HCT116 (cell line): ENCODE measurements at regions not wholly inside any gene's neighbourhood (a gene's known extent, or its start where the extent isn't known, plus 50 kb on each side); places are given as distances from the start of the nearest gene placed in this dataset.
A peak's percentile ranks its signal among the peaks of the same experiment; 100 is the strongest.

ENCODE experiments used
- ATAC-seq: fragments of 200-7000 bp; cut with Tn5 transposase; 2 replicates; pipeline ENCODE4 v1.9.1; 2020; ENCODE audit warnings: mild to moderate bottlenecking, moderate library complexity
- BruUV-seq: library from RNA; stranded (reverse); fragments of 400-500 nt; replicated peaks from 2 replicates; lab custom pipeline; 2021; lab: Mats Ljungman, UMichigan
- CTCF ChIA-PET: fragments of 300-600 bp; sonication (Branson Sonifier 250); formaldehyde crosslinking; loops from one replicate; lab custom pipeline; 2021; ENCODE audit warnings: antibody characterized with exemption; lab: Charles Lee
- POLR2A ChIA-PET: fragments of 300-600, 350-600 bp; sonication (Branson Sonifier 250); formaldehyde crosslinking; loops from one replicate; lab custom pipeline; 2021; ENCODE audit warnings: antibody characterized with exemption; lab: Charles Lee
- RAD21 ChIA-PET, 2 experiments: fragments of 300-600 bp; sonication (Branson Sonifier 250); formaldehyde crosslinking; loops; one replicate each; lab custom pipeline; 2023; ENCODE audit warnings: low total read pairs in 2 of 2; ENCODE audit not compliant: uncharacterized antibody in 2 of 2, unreplicated experiment in 2 of 2, low non-redundant PET in 1 of 2; lab: Charles Lee
- DNase-seq: peaks from one replicate; pipeline ENCODE4 v3.0.0-alpha.2; 2010; ENCODE audit warnings: low read depth, low spot score
- H2AFZ ChIP-seq: fragments of 200-600 bp; shearing (Covaris generic), sonication (generic); 2 replicates; pipeline ENCODE4 v1.6.1; 2017; ENCODE audit warnings: low read depth, mixed run types, mixed read lengths, antibody characterized with exemption, low read length; ENCODE audit not compliant: poor library complexity, severe bottlenecking
- H3K27ac ChIP-seq: 2 replicates; pipeline ENCODE4 v1.5.1; 2012; ENCODE audit warnings: low read depth, low read length
- H3K27me3 ChIP-seq: fragments of 200-600 bp; sonication (generic); 2 replicates; pipeline ENCODE4 v1.6.1; 2016; ENCODE audit warnings: mixed run types, low read length, mixed read lengths; ENCODE audit not compliant: insufficient read depth
- H3K36me3 ChIP-seq, 2 experiments: fragments of 200-500 bp in 1 of 2; fragments of 200-600 bp in 1 of 2; sonication (Bioruptor generic) in 1 of 2; sonication (generic) in 1 of 2; 2 replicates each; pipeline versions ENCODE4 v1.5.1 to v1.6.1; 2014 to 2016; ENCODE audit warnings: low read length in 2 of 2, inconsistent platforms in 1 of 2, mixed read lengths in 1 of 2, mixed run types in 1 of 2; ENCODE audit not compliant: insufficient read depth in 2 of 2, control insufficient read depth in 1 of 2
- H3K4me1 ChIP-seq, 2 experiments: fragments of 200-600 bp in 1 of 2; sonication (generic) in 1 of 2; 2 replicates each; pipeline versions ENCODE4 v1.5.1 to v1.6.1; 2012 to 2017; ENCODE audit warnings: low read length in 2 of 2, inconsistent platforms in 1 of 2, mild to moderate bottlenecking in 1 of 2, mixed read lengths in 1 of 2, mixed run types in 1 of 2, moderate library complexity in 1 of 2; ENCODE audit not compliant: insufficient read depth in 2 of 2, control insufficient read depth in 1 of 2
- H3K4me2 ChIP-seq: fragments of 200-600 bp; sonication (generic); 2 replicates; pipeline ENCODE4 v1.6.1; 2017; ENCODE audit warnings: mixed run types, low read length, mixed read lengths
- H3K4me3 ChIP-seq, 2 experiments: fragments of 200-600 bp in 1 of 2; sonication (generic) in 1 of 2; replicated peaks in 1 of 2; 2 replicates each; pipeline ENCODE4 v1.5.1; 2011 to 2016; ENCODE audit warnings: low read length in 2 of 2, control low read depth in 1 of 2, low read depth in 1 of 2, mild to moderate bottlenecking in 1 of 2, mixed read lengths in 1 of 2, mixed run types in 1 of 2
- H3K79me2 ChIP-seq: fragments of 200-600 bp; sonication (generic); 2 replicates; pipeline ENCODE4 v1.6.1; 2017; ENCODE audit warnings: mild to moderate bottlenecking, mixed run types, low read length, moderate library complexity, mixed read lengths; ENCODE audit not compliant: insufficient read depth
- H3K9ac ChIP-seq: fragments of 200-600 bp; sonication (generic); 2 replicates; pipeline ENCODE4 v1.6.1; 2016; ENCODE audit warnings: low read length, mixed read lengths
- H3K9me2 ChIP-seq: fragments of 200-600 bp; sonication (generic), shearing (Covaris generic); 2 replicates; pipeline ENCODE4 v1.6.1; 2017; ENCODE audit warnings: mixed run types, mild to moderate bottlenecking, moderate library complexity; ENCODE audit not compliant: insufficient read depth
- H3K9me3 ChIP-seq, 2 experiments: fragments of 200-500 bp in 1 of 2; fragments of 200-600 bp in 1 of 2; sonication (Bioruptor generic) in 1 of 2; sonication (generic) in 1 of 2; 2 replicates each; pipeline ENCODE4 v1.6.1; 2014 to 2017; ENCODE audit warnings: low read length in 2 of 2, mixed read lengths in 2 of 2, inconsistent platforms in 1 of 2, low read depth in 1 of 2, mild to moderate bottlenecking in 1 of 2, mixed run types in 1 of 2, moderate library complexity in 1 of 2; ENCODE audit not compliant: control insufficient read depth in 1 of 2, insufficient read depth in 1 of 2
- H4K20me1 ChIP-seq: fragments of 200-600 bp; sonication (generic), shearing (Covaris generic); 2 replicates; pipeline ENCODE4 v1.6.1; 2017; ENCODE audit warnings: mixed run types, mild to moderate bottlenecking, moderate library complexity; ENCODE audit not compliant: insufficient read depth
- ELF1 ChIP-seq: IDR thresholded peaks from 2 replicates; pipeline ENCODE4 v1.6.1; 2012; ENCODE audit warnings: low read depth, borderline replicate concordance
- FOSL1 ChIP-seq: IDR thresholded peaks from 2 replicates; pipeline ENCODE4 v1.6.1; 2012; ENCODE audit warnings: low read depth
- JUND ChIP-seq: IDR thresholded peaks from 2 replicates; pipeline ENCODE4 v1.6.1; 2012
- POLR2AphosphoS5 ChIP-seq: IDR thresholded peaks from 2 replicates; pipeline ENCODE4 v1.6.1; 2011; ENCODE audit warnings: mild to moderate bottlenecking, low read depth, low read length, moderate library complexity
- RAD21 ChIP-seq: IDR thresholded peaks from 2 replicates; pipeline ENCODE4 v1.6.1; 2012; ENCODE audit warnings: low read depth, mild to moderate bottlenecking
- SP1 ChIP-seq: IDR thresholded peaks from 2 replicates; pipeline ENCODE4 v1.6.1; 2012; ENCODE audit warnings: low read depth
- YY1 ChIP-seq: IDR thresholded peaks from 2 replicates; pipeline ENCODE4 v1.6.1; 2011; ENCODE audit warnings: low read length, low read depth, moderate library complexity, mild to moderate bottlenecking; ENCODE audit not compliant: insufficient replicate concordance; ENCODE audit errors: extremely low read depth
- ZNF274 ChIP-seq: fragments of 200-500 bp; sonication (Bioruptor generic); IDR thresholded peaks from 2 replicates; pipeline ENCODE4 v1.6.1; 2014; ENCODE audit warnings: mild to moderate bottlenecking, low read depth, low read length, inconsistent platforms
- intact Hi-C: fragments of 100-400 bp; cut with micrococcal nuclease; formaldehyde crosslinking; loops from 2 replicates; pipeline ENCODE4 v1.10.0; 2022
- TF ChIP-seq, protein P1 (sequence below): IDR thresholded peaks from 2 replicates; pipeline ENCODE4 v1.6.1; 2011; ENCODE audit warnings: mild to moderate bottlenecking, low read length, moderate library complexity; ENCODE audit not compliant: insufficient replicate concordance; ENCODE audit errors: extremely low read depth
- TF ChIP-seq, protein P2 (sequence below): IDR thresholded peaks from 2 replicates; pipeline ENCODE4 v1.6.1; 2012
- TF ChIP-seq, protein P3 (sequence below): IDR thresholded peaks from 2 replicates; pipeline ENCODE4 v1.6.1; 2012
- TF ChIP-seq, protein P4 (sequence below), 3 experiments: fragments of 200-600 bp in 1 of 3; sonication (generic) in 1 of 3; IDR thresholded peaks in 2 of 3; conservative IDR thresholded peaks in 1 of 3; 2 replicates each; pipeline ENCODE4 v1.5.1; 2012 to 2017; ENCODE audit warnings: low read depth in 2 of 3, low read length in 2 of 3, antibody characterized with exemption in 1 of 3, borderline replicate concordance in 1 of 3, control low read depth in 1 of 3, mild to moderate bottlenecking in 1 of 3, mixed read lengths in 1 of 3, mixed run types in 1 of 3, moderate library complexity in 1 of 3; ENCODE audit not compliant: insufficient read depth in 1 of 3

DNA sequence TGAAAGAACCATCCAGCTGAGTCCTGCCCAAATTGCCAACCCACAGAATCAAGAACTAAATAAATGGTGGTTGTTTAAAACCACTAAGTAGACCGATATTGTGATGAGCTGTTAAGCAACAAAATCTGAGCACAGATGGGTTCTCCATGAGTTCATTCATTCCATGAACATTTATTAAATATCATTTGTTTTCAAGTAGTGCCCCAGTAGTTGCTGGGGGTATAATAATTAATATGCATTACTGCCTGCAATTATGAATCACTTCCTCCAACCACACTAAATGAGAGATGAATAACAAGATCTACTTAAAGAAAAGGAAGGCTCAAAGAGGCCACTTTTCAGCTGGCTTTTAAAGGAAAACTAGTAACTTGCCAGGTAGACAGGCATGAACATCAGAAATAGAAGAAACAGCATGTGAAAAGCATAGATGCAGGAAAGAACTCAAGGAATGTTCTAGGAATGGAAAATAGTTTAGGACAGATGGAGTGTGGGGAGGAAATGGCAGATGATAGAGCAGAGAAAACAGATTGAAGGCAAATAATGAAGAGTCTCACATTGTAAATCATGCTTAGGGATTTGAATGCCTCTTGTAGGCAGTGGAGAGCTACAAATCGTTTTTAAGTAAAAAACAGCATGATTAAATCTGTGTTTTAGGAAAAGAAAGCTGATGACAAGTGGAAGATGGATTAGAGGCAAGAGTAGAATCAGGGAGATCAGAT, 641.7 kb upstream of the DIPK2B start:
- peaks cover 23% of the 10 kb centered on the region; the same call in 1 of the 2 replicates for H4K20me1 ChIP-seq
- no TSS peak for BruUV-seq
- no peak for DNase-seq
- 0 out of 2 replicates have a peak overlapping the region, but pooled peaks have one; percentile 11 for H3K9ac ChIP-seq
- intact Hi-C loops, result loop anchor here (5.0 to 10.0 kb wide), 2 partner anchors 330 to 422 kb away; no protein-coding TSS in a partner anchor
- H3K4me1 ChIP-seq, result peaks cover 30 to 75% of the 10 kb centered on the region in 2 experiments
- H3K9me3 ChIP-seq, result no peaks in the 10 kb centered on the region
- no peak overlapping the region for H3K4me3 ChIP-seq
- H3K36me3 ChIP-seq, result peaks cover 5 to 47% of the 10 kb centered on the region in 2 experiments; a peak in 3 of 4 replicates
- H3K4me2 ChIP-seq, result 0 out of 2 replicates have a peak overlapping the region, but pooled peaks have one; percentile 14
- TF ChIP-seq YY1, result no peak
- TF ChIP-seq RAD21, result no peak
- TF ChIP-seq POLR2AphosphoS5, result peak; percentile 10; the same call in 1 of the 2 replicates
- no peak overlapping the region for H2AFZ ChIP-seq
- H3K27me3 ChIP-seq, result no peaks in the 10 kb centered on the region
- H3K27ac ChIP-seq, result peak overlapping the region; percentile 40; the same call in 1 of the 2 replicates
- ATAC-seq, result no peak
- peaks cover 100% of the 10 kb centered on the region for H3K79me2 ChIP-seq
- RAD21 ChIA-PET, result no interaction called here
- POLR2A ChIA-PET, result no interaction called here
- H3K9me2 ChIP-seq, result no peaks in the 10 kb centered on the region
- CTCF ChIA-PET, result no interaction called here

DNA sequence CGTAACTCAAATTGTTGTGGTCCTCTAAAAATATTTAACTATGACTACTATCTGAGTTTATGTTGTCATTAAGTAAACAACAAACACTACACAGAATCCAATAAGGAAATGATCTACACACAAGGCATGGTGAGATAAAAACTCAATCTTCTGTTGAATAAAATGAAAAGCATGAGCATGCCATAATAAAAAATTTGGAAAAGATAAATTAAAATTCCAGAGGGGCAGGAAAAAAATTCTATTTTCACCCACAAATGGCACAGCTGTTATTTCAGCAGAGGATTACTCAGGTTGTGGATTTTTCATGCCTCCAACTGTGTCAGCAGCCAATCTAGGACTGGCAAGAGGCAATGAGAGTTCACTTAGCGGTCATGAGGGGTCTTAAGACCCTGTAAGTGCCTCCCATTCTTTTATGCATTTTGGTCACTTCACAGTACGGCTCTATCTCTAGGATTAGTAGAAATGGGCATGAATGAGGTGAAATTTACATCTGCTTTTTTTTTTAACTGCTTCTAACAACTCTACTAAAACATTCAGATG, 639.8 kb upstream of the DIPK2B start:
- Histone ChIP-seq H3K9me3 (no peaks in the 10 kb centered on the region), H4K20me1 (peaks cover 30% of the 10 kb centered on the region; the same call in 1 of the 2 replicates), H3K4me3 (no peak overlapping the region), H3K9ac (no peak overlapping the region), H3K9me2 (no peaks in the 10 kb centered on the region), H2AFZ (no peak overlapping the region), H3K79me2 (peaks cover 100% of the 10 kb centered on the region), H3K36me3 (peaks cover 5 to 31% of the 10 kb centered on the region in 2 experiments; a peak in 3 of 4 replicates), H3K4me1 (peaks cover 30 to 60% of the 10 kb centered on the region in 2 experiments), H3K27me3 (no peaks in the 10 kb centered on the region), H3K4me2 (no peak overlapping the region; the same call in 1 of the 2 replicates), H3K27ac (peak overlapping the region; percentile 32; the same call in 1 of the 2 replicates)
- ATAC-seq (no peak), DNase-seq (no peak)
- no peak for TF ChIP-seq FOSL1
- TF ChIP-seq JUND, result no peak
- TF ChIP-seq, protein P1, sequence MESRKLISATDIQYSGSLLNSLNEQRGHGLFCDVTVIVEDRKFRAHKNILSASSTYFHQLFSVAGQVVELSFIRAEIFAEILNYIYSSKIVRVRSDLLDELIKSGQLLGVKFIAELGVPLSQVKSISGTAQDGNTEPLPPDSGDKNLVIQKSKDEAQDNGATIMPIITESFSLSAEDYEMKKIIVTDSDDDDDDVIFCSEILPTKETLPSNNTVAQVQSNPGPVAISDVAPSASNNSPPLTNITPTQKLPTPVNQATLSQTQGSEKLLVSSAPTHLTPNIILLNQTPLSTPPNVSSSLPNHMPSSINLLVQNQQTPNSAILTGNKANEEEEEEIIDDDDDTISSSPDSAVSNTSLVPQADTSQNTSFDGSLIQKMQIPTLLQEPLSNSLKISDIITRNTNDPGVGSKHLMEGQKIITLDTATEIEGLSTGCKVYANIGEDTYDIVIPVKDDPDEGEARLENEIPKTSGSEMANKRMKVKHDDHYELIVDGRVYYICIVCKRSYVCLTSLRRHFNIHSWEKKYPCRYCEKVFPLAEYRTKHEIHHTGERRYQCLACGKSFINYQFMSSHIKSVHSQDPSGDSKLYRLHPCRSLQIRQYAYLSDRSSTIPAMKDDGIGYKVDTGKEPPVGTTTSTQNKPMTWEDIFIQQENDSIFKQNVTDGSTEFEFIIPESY, result no peak
- TF ChIP-seq YY1, result no peak
- no peak for TF ChIP-seq ELF1
- TF ChIP-seq, protein P2, sequence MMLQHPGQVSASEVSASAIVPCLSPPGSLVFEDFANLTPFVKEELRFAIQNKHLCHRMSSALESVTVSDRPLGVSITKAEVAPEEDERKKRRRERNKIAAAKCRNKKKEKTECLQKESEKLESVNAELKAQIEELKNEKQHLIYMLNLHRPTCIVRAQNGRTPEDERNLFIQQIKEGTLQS, result no peak
- no peak for TF ChIP-seq ZNF274
- TF ChIP-seq SP1, result no peak
- TF ChIP-seq, protein P3, sequence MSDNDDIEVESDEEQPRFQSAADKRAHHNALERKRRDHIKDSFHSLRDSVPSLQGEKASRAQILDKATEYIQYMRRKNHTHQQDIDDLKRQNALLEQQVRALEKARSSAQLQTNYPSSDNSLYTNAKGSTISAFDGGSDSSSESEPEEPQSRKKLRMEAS, result no peak
- TF ChIP-seq, protein P4, sequence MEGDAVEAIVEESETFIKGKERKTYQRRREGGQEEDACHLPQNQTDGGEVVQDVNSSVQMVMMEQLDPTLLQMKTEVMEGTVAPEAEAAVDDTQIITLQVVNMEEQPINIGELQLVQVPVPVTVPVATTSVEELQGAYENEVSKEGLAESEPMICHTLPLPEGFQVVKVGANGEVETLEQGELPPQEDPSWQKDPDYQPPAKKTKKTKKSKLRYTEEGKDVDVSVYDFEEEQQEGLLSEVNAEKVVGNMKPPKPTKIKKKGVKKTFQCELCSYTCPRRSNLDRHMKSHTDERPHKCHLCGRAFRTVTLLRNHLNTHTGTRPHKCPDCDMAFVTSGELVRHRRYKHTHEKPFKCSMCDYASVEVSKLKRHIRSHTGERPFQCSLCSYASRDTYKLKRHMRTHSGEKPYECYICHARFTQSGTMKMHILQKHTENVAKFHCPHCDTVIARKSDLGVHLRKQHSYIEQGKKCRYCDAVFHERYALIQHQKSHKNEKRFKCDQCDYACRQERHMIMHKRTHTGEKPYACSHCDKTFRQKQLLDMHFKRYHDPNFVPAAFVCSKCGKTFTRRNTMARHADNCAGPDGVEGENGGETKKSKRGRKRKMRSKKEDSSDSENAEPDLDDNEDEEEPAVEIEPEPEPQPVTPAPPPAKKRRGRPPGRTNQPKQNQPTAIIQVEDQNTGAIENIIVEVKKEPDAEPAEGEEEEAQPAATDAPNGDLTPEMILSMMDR (IDR thresholded peaks at IDR 0.05 in 2 of 3, conservative IDR thresholded peaks at IDR 0.05 in 1 of 3; ENCODE audit: borderline replicate concordance in 1 of 3, insufficient read depth in 1 of 3, low read depth in 2 of 3, low read length in 2 of 3), result no peak
- no peak for TF ChIP-seq POLR2AphosphoS5
- ChIA-PET POLR2A (no interaction called here), RAD21 (no interaction called here), CTCF (no interaction called here)
- intact Hi-C loops, result loop anchor here (5.0 to 10.0 kb wide), 2 partner anchors 328 to 424 kb away; no protein-coding TSS in a partner anchor
- BruUV-seq, result no TSS peak
